Smooth muscle cell (in vitro differentiated cells): ENCODE measurements at regions not wholly inside any gene's neighbourhood (a gene's known extent, or its start where the extent isn't known, plus 50 kb on each side); places are given as distances from the start of the nearest gene placed in this dataset.

Experiments used
- DNase-seq: peaks from one replicate; lab custom pipeline; 2025; ENCODE audit not compliant: unreplicated experiment; lab: John Stamatoyannopoulos, UW
- H2AFZ ChIP-seq: fragments of 200-600 bp; sonication (generic); 2 replicates; pipeline ENCODE4 v1.6.0; 2016; ENCODE audit warnings: antibody characterized with exemption, low read depth, mild to moderate bottlenecking
- H3F3A ChIP-seq: fragments of 200-600 bp; sonication (generic); 2 replicates; pipeline ENCODE4 v1.6.0; 2017; ENCODE audit warnings: antibody characterized with exemption, low read depth
- H3K27ac ChIP-seq: fragments of 200-600 bp; sonication (generic); 2 replicates; pipeline ENCODE4 v1.5.1; 2016; ENCODE audit warnings: low read depth, mild to moderate bottlenecking
- H3K27me3 ChIP-seq: fragments of 200-600 bp; sonication (generic); 2 replicates; pipeline ENCODE4 v1.6.1; 2016; ENCODE audit warnings: low read depth, mild to moderate bottlenecking
- H3K36me3 ChIP-seq: fragments of 200-600 bp; sonication (generic); 2 replicates; pipeline ENCODE4 v1.5.1; 2016; ENCODE audit warnings: low read depth
- H3K4me1 ChIP-seq: fragments of 200-600 bp; sonication (generic); 2 replicates; pipeline ENCODE4 v1.5.1; 2016; ENCODE audit warnings: low read depth
- H3K4me2 ChIP-seq: fragments of 200-600 bp; sonication (generic); 2 replicates; pipeline ENCODE4 v1.6.0; 2016; ENCODE audit warnings: mild to moderate bottlenecking
- H3K4me3 ChIP-seq: fragments of 200-600 bp; sonication (generic); 2 replicates; pipeline ENCODE4 v1.5.1; 2016; ENCODE audit warnings: mild to moderate bottlenecking
- H3K79me2 ChIP-seq: fragments of 200-600 bp; sonication (generic); 2 replicates; pipeline ENCODE4 v1.6.0; 2016; ENCODE audit warnings: low read depth, mild to moderate bottlenecking
- H3K9ac ChIP-seq: fragments of 200-600 bp; sonication (generic); 2 replicates; pipeline ENCODE4 v1.6.0; 2016; ENCODE audit warnings: low read depth
- H3K9me3 ChIP-seq: fragments of 200-600 bp; sonication (generic); replicated peaks from 2 replicates; pipeline ENCODE4 v1.5.1; 2016; ENCODE audit warnings: low read depth
- H4K20me1 ChIP-seq: fragments of 200-600 bp; sonication (generic); 2 replicates; pipeline ENCODE4 v1.6.0; 2016; ENCODE audit warnings: low read depth
- WGBS: methylation state at CpG from one replicate; pipeline ENCODE4 v1.1.7; 2016; ENCODE audit warnings: low lambda C conversion rate; 5-methylcytosine and 5-hydroxymethylcytosine counted together
- TF ChIP-seq, protein P1 (sequence below): fragments of 200-600 bp; sonication (generic); IDR thresholded peaks from 2 replicates; pipeline ENCODE4 v1.5.1; 2017; ENCODE audit warnings: borderline replicate concordance, mild to moderate bottlenecking, antibody characterized with exemption; ENCODE audit not compliant: insufficient read depth, poor library complexity, severe bottlenecking

GRCh38 chr12:75872762-75873161, 158.8 kb downstream of the PHLDA1 start:
- Histone ChIP-seq H3K27ac (no peak overlapping the region), H3K36me3 (no peaks in the 10 kb centered on the region), H3K9ac (no peak overlapping the region), H3K4me2 (no peak overlapping the region), H3F3A (no peaks in the 10 kb centered on the region), H4K20me1 (no peaks in the 10 kb centered on the region), H3K9me3 (no peaks in the 10 kb centered on the region), H2AFZ (no peak overlapping the region), H3K4me3 (no peak overlapping the region), H3K27me3 (no peaks in the 10 kb centered on the region), H3K4me1 (peaks cover 10% of the 10 kb centered on the region), H3K79me2 (no peaks in the 10 kb centered on the region)
- TF ChIP-seq, protein P1, sequence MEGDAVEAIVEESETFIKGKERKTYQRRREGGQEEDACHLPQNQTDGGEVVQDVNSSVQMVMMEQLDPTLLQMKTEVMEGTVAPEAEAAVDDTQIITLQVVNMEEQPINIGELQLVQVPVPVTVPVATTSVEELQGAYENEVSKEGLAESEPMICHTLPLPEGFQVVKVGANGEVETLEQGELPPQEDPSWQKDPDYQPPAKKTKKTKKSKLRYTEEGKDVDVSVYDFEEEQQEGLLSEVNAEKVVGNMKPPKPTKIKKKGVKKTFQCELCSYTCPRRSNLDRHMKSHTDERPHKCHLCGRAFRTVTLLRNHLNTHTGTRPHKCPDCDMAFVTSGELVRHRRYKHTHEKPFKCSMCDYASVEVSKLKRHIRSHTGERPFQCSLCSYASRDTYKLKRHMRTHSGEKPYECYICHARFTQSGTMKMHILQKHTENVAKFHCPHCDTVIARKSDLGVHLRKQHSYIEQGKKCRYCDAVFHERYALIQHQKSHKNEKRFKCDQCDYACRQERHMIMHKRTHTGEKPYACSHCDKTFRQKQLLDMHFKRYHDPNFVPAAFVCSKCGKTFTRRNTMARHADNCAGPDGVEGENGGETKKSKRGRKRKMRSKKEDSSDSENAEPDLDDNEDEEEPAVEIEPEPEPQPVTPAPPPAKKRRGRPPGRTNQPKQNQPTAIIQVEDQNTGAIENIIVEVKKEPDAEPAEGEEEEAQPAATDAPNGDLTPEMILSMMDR: no peak
- DNase-seq: no peak
- 88% methylated on average over 2 of the region's 2 CpGs for WGBS

DNA sequence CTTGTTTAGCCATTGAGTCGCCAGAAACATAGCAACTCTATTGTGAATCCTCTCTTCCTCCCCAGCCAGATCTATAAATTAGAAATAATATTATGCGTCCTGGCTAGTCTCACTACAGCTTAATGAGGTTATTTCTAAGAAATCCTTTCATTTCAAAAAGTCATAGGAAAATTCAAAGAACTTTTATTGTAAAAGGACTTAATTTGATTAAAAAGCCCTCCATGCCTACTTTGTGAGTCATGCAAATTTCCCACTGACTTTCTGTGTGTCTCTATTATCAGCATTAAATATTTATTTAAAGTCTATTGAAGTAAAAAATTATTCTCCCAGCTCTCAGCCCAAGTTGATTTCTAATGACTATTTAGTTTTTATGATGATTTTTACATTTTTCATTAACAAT, 160.7 kb downstream of the PHLDA1 start:
- WGBS: 63% methylated on average over 2 of the region's 2 CpGs
- TF ChIP-seq, protein P1: no peak

GRCh38 chr12:75868501-75868900, 163.1 kb downstream of the PHLDA1 start:
- 92% methylated on average over 3 of the region's 3 CpGs for WGBS
- TF ChIP-seq, protein P1: no peak
- Histone ChIP-seq H3K27me3 (no peaks in the 10 kb centered on the region), H3K9me3 (no peaks in the 10 kb centered on the region), H3K4me3 (no peak overlapping the region), H3K9ac (no peak overlapping the region), H4K20me1 (no peaks in the 10 kb centered on the region), H3K4me1 (no peaks in the 10 kb centered on the region), H3F3A (no peaks in the 10 kb centered on the region), H3K4me2 (no peak overlapping the region), H3K36me3 (no peaks in the 10 kb centered on the region), H3K27ac (no peak overlapping the region), H2AFZ (no peak overlapping the region), H3K79me2 (no peaks in the 10 kb centered on the region)
- no peak for DNase-seq

More for the DNA sequence above, 160.7 kb downstream of the PHLDA1 start:
- H4K20me1 ChIP-seq: no peaks in the 10 kb centered on the region
- peak overlapping the region; percentile 48 for H3K9ac ChIP-seq
- H3K27me3 ChIP-seq: no peaks in the 10 kb centered on the region
- DNase-seq: no peak
- no peaks in the 10 kb centered on the region for H3K4me1 ChIP-seq
- H2AFZ ChIP-seq: peak overlapping the region; percentile 2
- peak overlapping the region; percentile 67 for H3K27ac ChIP-seq
- no peaks in the 10 kb centered on the region for H3K36me3 ChIP-seq
- H3F3A ChIP-seq: no peaks in the 10 kb centered on the region
- no peaks in the 10 kb centered on the region for H3K9me3 ChIP-seq
- no peak overlapping the region for H3K4me3 ChIP-seq
- peak overlapping the region; percentile 24 for H3K4me2 ChIP-seq
- no peaks in the 10 kb centered on the region for H3K79me2 ChIP-seq

- Histone ChIP-seq H2AFZ (no peak overlapping the region), H3K4me2 (no peak overlapping the region), H3K9me3 (no peaks in the 10 kb centered on the region), H3K27ac (no peak overlapping the region), H3F3A (no peaks in the 10 kb centered on the region), H3K9ac (no peak overlapping the region), H3K27me3 (no peaks in the 10 kb centered on the region), H3K4me3 (no peak overlapping the region), H3K4me1 (no peaks in the 10 kb centered on the region), H4K20me1 (no peaks in the 10 kb centered on the region), H3K36me3 (no peaks in the 10 kb centered on the region), H3K79me2 (no peaks in the 10 kb centered on the region)
- TF ChIP-seq, protein P1: no peak
- no peak for DNase-seq
- 92% methylated on average over 3 of the region's 3 CpGs for WGBS
These were observed 166.3 kb downstream of the PHLDA1 start for GRCh38 chr12:75865315-75865714.
